Peyer's patch (tissue), 4 donors: ENCODE measurements at regions not wholly inside any gene's neighbourhood (a gene's known extent, or its start where the extent isn't known, plus 50 kb on each side); places are given as distances from the start of the nearest gene placed in this dataset.

Experiments used
- CTCF ChIP-seq, 6 experiments: fragments of 450-650 bp in 4 of 6; fragments of 200-600 bp in 2 of 6; sonication (generic) in 1 of 6; IDR thresholded peaks; one replicate each; pipeline ENCODE4 v1.5.1; 2017 to 2019; ENCODE audit warnings: antibody characterized with exemption in 6 of 6, mild to moderate bottlenecking in 3 of 6, moderate library complexity in 1 of 6
- POLR2A ChIP-seq, 2 donors: fragments of 450-650 bp; IDR thresholded peaks; one replicate each; pipeline ENCODE4 v1.5.1; 2017; ENCODE audit warnings: antibody characterized with exemption in 2 of 2, mild to moderate bottlenecking in 2 of 2, moderate library complexity in 2 of 2

GRCh38 chr6:170127151-170127550, 163.7 kb downstream of the DLL1 start:
- TF ChIP-seq POLR2A (IDR thresholded peaks at IDR 0.05) = no peak
- TF ChIP-seq CTCF (IDR thresholded peaks at IDR 0.05) = no peak
